DMS 273 (cell line): ENCODE measurements at regions not wholly inside any gene's neighbourhood (a gene's known extent, or its start where the extent isn't known, plus 50 kb on each side); places are given as distances from the start of the nearest gene placed in this dataset.

Experiments
- DNase-seq: peaks from one replicate; lab custom pipeline; 2025; ENCODE audit not compliant: unreplicated experiment; lab: John Stamatoyannopoulos, UW

DNA sequence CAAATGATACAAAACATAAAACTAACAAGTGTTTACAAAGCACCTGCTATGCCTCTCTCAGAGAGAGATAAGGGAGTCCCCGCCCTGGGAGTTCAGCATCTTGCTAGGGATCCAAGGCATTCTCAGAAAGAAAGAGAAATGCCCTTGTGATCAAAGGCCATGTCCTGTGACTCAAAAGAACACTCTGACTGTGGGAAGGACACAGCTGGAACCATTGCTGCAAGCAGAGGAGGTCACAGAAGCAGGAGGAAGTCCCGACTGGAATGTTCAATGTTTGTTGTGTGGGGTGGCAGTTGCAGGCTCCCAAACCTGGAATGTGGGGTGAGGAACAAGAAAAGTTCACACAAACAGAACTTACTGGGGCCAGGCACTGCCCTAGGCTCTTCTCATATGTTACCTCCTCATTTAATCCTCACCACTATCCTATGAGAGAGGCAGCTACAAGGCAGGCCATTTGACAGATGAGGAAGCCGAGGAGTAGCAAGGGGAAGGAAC is 93.0 kb upstream of the GRIK3 start:
- DNase-seq: no peak

DNA sequence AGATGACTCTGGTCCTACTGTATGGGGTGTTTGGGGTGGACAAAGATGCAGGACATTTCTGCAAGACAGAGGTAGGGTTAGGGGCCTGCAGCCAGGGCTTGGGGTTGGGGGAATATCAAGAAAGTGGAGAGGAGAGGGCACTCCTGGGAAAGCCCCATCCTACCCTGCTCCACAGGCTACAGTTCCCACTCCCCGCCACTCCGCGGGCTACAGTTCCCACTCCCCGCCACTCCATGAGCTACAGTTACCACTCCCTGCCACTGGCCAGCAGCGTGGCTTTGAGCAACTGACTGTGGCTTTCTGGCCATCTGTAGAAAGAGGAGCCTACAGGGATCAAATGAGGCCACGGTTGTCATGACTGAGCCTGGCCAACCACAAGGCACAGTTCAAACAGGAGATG is 93.8 kb upstream of the GRIK3 start:
- no peak for DNase-seq

DNA sequence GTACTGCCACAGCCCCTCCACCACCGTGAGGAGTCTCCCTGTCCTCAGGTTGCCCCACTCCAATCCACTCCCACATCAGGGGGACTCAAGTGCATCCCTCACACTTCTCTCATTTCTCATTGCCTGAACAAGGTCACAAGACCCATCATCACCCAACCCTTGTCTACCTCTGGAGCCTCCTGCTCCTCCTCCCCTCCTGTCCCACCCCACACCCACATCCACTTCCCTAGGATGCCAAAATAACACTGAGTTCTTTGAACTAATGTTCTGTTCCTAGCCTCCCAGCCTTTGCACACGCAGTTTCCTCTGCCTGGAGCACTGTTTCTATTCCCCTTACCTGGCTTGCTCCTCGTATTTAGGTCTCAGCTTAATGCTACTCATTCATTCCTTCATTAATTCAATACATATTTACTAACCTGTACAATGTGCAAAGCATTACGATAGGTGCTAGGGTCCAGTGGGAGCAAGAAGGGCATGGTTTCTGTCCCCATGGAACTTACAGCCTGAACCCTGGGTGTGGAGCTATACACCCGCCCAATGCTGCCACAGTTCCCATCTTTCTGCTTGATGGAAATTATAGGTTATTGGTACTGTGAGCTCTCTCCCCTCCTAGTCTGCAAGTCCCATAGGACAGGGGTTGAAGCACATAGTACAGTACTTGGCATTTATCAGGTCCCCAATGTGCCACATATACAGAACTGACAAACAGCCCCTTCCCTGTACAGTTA is 96.1 kb upstream of the GRIK3 start:
- no peak for DNase-seq

DNA sequence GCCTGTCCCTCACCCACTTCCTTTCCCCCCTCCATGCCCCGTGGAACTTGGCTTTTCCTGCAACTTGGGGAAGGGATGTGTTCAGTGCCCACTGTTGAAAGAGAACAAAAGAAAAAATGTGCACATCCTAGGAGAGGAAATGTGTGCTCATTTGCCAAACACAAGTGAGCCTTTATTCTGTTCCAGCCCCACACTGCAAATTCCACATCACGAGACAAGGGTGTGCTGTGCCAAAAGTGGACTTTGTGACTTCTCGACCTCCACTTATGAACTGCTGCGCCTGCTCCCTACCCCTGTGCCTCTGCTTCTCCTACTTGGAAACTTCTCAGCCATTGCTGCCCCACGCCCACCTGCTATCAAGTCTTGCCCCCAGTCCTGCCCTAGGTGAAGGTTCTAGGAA is 97.0 kb upstream of the GRIK3 start:
- DNase-seq: no peak

DNA sequence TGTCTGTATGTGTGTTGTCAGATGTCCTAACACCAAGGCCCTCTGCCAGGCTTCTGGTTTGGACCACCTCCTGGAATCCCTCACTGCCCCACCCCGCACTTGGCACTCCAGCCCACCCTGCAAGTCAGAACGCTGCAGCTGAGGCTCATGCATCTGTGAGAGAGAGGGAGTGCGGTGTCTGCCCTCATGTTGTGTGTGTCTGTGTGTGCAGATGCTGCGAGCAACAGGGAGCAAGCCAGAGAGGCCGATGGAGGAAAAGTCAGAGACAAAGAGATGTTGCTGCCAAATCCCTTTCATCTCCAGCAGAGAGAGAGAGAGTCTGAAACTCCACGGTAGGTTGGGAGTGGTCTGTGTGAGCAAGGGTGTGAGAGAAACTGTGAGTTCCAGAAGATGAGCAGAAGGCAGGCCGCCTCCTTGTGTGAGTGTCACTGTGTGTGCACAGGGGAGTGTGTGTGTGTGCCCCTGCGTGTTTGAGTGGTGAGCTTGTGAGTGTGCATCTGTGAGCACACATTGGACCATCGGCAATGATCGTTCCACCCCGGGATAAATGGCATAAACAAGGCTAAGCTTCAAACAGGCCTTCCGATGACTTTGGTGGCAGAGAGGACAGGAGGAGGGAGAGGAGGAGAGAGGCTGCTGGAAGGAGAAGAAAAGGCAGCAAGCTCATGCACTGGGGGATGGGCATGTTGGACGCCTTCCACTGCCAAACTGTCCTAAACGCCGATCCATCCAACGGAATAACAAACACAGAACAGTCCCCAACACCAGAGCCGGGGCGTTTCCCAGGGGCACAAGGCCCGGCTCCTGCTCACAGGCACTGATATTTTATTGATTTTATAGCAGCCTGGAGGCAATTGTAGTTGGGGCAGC is 99.2 kb upstream of the GRIK3 start:
- DNase-seq: peak; percentile 11

DNA sequence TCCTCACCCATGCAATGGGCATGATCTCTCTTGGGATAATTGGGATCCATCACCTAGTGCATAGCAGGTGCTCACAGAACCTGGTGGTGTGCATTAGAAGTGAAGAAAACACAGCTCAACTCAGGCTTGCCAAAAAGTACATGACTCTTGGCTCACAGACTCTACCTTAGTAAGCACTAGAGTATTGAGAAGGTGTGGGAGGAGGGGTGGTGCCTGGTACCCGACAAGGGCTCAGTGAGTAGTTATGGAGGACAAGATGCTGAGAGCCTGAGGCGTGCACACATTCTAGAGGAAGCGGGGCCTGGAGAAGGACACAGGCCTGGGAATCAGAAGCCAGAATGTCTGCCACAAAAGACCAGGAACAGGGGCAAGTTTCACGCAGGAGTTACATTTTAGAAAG is 100.3 kb upstream of the GRIK3 start:
- no peak for DNase-seq

DNA sequence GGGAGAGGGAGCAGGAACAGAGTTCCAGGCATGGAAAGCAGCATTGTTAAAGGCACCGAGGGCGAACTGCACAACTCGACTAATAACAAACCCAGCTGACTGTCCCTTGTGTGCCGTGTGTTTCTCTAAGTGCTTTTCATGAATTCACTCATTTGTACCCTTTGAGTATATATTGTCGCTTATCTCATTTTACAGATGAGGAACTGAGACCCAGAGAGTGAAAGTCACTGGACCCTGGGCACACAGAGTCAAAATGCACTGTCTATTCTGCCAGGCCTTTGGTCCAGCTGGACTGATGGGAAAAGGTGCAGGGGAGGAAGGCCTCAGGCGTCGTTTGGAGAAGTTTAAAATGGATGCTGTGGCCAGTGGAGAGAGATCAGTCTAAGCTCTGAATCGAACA is 100.7 kb upstream of the GRIK3 start:
- DNase-seq: no peak

DNA sequence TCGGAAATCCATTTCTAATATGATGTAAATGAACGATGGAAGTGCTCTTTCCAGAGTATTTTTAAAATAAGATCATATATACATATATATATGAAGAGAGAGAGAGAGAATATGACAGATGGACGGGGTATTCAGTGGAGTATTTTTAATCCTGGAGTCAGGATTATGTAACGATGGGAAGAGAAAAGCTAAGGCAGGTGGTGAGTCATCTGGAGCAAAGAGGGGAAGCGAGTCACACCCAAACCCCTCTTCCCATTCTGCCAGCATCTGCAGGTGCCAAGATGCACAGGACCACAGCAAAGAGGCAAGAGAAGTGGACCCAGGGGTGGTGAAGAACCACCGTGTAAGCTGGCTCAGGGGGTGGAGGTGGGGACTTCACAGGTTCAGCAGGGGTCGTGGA is 102.7 kb upstream of the GRIK3 start:
- DNase-seq: peak; percentile 46

DNA sequence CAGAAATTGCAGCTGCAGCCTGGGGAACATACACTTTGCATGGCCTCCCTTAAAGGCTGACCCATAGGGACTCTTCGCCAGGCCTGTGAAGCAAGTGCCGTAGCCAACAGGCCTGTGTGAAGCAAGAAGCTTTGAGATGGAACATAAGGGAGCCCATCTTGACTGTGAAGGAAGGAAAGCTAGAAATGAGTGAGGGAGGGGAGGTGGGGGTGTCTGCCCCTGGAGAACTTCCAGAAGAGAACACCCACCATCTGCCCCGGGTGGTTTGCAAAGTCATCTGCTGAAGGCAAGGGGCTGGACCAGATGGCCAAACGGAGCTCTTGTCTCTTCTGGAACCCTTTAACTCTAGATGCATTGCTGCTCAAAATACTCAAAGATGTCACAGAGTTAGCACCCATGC is 103.3 kb upstream of the GRIK3 start:
- DNase-seq: peak; percentile 57

DNA sequence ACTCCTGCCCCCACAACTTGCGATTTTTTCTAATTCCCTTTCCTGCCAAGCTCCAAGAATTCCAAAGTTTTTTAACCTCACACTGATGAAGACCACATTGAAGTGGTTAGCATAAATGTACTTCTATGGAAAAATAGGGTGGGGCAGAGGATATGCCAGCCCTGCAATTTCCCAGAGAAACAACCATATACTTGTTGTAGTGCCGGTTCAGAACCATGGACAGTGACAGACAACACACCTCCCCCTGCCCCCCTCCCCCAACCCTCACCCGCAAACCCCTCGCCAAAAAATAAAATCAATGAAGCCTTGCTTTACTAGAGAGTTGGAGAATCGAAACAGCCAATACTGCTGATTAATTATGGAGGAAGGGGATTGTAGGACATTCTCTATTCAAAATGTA is 109.5 kb upstream of the GRIK3 start:
- DNase-seq: no peak

DNA sequence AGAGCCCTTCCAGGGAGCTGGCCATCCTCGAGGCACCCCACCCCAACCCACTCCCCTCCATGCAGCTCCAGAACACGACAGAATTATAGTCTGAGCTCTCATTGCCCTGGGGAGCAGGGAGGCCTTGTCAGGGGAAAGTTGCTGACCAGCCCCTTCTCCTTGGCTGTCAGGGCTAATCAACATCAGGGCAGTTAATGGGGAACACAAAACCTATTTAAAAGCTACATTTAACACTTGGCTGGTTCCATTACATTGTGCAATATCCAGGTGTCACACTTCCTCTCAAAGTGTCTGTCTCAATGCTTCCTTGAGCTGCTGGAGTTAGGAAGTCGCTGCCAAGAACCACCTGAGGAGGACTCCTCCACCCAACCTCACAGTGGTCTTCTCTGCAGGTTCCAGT is 111.8 kb upstream of the GRIK3 start:
- DNase-seq: no peak

DNA sequence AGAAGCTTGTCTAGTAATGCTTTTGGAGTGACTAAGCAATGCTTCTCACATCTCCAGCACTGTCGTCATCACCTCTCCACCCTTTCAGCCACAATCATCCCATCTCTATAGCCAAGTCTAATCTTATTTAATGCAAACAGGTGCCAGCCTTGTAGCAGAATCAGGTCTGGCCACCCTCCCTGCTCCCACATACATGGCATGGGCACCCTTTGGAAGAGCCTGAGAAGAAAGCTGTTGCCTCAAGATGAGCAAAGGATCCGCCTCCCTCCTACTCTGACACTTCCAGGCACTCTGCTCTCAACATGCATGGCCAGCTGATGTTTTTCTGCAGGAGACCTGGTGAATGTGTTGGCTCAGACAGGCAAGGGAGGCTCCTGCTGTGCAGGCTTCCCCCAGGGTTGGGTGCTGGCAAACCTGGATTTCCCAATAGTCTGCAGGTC is 113.1 kb upstream of the GRIK3 start:
- no peak for DNase-seq

DNA sequence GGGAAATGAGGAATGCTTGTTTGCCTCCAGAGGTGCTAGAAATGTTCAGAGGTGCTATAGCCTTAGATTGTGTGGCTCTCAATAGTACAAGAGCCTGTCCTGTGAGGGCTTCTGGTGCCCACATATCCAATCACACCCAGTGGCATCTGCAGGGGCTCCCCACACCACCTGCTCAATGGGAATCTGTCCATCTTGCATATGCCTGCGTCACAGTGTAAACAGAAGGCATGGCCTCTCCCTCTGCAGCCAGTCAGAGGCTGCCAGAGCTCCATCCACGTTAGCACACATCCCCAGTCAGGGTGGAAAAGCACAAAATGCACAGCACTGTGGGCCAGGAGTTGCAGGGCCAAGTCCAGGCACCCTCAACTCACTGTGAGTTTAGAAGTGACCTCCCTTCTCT is 113.6 kb upstream of the GRIK3 start:
- DNase-seq: peak; percentile 22

DNA sequence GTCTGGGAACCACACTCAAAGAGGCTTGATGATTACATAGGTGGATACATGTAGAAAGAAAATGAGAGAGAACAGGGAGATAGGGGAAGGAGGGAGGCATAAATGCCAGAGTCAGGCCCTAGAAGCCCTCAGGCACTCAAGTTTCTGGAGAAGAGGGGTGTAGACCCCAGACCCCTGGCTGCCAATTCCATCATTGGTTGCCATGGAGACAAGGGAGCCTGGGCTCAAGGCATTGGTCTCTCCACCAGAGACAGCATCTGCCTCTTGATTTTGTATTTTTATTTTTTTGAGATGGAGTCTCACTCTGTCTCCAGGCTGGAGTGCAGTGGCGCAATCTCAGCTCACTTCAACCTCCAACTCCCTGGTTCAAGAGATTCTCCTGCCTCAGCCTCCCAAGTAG is 114.3 kb upstream of the GRIK3 start:
- DNase-seq: no peak

DNA sequence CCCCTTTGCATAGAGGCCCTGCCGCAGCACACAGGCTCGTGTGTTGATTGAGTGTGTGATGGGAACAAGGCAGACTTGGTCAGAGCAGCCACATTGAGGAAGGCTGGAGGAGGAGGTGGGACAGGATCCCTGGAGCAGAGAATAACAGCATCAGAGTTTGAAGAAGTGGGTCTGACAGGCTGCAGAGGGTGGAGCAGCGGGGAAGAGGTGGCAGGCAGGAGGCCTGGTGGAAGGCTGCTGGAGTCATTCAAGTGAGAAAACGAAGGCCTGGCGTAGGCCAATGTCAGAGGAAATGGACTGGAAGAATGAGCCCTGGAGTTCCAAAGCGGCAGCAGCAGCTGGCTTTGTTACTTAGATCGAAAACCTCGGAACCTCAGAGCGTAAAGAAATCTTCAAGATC is 115.0 kb upstream of the GRIK3 start:
- no peak for DNase-seq

DNA sequence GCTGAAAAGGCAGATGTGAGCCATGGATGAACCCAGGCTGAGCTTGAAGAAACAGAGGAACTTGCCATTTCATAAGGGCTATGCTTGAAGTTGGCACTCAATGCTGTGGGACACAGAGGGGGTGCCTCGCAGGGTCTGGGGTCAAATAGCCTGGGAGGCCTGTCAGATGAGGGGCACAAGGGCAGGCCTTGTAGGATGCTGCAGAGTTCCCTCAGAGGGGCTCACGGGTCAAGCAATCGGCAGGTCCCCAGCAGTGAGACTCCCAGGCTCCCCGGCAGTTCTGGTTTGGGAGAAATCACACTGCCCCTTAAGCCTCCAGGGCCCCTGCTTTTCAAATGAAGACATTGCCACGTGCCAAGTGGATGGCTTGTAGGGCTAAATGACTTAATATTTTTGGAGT is 116.7 kb upstream of the GRIK3 start:
- DNase-seq: no peak

DNA sequence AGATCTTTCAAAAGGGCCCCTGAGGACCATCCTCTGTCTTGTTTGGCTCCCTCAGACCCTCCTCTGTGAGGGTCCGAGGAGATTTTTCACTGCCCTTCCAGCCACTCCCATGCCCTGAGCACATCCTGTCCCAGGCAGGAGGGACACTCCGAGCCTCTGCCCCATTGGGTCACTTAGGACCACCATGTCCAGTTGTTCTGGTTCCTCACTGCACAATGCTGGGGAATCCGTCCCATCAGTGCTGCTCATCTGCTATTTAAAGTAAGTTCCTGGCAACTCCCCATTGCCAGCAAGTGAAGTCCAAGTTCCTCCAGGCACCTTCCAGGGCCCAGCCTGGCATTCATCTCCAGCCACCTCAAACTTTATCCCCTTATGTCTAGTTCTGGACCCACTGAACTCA is 117.5 kb upstream of the GRIK3 start:
- no peak for DNase-seq

DNA sequence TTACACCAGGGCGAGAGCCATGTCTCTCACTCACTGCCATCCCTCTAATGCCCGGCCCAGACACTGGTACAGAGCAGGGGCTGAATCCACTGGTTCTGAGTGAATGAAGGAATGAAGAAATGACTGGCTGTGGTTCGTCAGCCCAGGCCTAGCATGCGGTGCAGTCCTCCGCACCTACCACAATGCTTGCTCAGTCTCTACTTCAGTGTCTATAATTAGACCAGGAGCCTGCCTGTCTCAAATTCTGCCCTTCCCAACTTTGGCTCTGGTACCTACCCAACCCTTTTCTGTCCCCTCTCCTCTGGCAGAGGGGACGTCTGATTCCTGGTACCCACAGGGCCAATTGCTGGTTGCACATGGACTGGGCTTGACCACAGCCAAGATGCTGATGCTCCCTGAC is 118.2 kb upstream of the GRIK3 start:
- no peak for DNase-seq

DNA sequence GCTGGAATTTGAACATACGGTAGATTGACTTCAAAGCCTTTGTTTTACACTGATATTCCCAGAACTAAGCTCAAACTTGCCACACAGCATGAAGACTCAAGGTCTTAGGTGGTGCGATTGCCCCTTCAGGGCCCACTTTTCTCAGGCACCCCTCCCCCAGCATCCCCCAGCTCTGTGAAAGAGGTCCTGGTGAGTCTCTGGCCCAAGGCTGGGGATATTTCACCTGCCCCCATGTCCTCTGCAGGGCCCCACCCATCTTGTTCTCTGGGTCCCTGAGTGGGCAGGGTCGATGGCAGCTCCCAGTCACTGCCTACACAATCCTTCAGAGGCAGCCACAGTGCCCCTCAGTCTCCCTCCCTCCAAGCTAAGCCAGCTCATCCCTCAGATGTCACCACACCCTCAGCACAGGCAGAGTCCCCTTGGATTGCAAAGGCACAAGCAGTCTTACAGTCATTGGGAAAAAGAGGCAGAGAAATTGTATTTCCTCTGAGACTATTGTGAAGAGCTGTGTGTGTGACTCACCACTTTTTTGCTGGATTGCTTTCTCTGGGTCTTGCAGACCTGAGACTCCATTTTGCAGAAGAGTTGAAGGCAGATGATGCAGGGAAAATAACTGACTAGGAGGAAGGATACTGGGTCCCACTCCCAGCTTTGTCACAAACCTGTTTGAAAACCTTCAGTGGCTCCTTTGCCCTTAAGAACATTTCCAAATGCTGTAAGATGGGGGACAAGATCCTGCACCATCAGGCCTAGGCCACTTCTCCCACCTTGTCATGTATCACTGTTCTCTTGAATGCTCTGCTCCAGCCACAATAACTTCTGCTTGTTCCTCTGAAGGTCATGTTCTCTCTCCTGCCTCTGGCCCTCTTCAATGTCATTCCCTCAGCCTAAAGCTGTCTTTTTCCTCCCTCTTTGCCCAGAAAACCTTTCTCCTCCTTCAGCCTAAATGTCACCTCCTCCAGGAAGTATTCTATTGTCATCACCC is 119.1 kb upstream of the GRIK3 start:
- DNase-seq: no peak

DNA sequence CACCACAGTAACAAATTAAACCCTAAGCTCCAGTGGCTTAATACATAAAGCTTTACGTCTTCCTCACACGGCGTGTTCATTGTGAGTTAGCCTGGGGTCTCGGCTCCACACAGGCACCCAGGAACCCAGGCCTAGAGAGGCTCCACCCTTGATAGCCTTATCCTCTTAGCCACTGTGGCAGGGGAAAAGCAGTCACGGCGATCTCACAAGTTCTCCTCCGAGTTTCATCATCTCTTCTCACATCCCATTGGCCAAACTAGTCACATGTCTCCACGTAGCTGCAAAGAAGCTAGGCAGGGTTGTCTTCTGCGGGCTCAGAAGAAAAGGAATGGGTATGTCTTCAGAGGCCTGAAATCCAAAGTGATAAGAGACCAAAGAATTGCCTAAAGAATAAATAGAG is 122.3 kb upstream of the GRIK3 start:
- no peak for DNase-seq

DNA sequence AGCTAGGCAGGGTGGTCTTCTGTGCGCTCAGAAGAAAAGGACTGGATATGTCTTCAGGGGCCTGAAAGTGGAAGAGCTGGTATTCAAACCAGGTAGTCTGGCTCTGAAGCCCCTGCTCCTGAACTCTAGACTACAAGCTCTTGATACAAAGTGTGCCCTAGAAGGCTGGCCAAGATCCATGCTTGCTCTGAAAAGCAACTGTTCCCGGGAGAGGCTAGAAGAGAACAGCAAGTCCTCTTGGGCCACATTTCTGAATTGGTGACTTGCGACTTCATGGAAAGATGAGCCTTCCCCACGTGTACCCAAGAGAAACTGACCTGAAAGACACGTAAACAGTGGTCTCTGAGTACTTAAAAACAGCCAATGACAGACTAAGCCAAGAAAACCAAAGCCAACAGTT is 123.3 kb upstream of the GRIK3 start:
- no peak for DNase-seq
